Smooth muscle cell (in vitro differentiated cells): ENCODE measurements at regions not wholly inside any gene's neighbourhood (a gene's known extent, or its start where the extent isn't known, plus 50 kb on each side); places are given as distances from the start of the nearest gene placed in this dataset.

Experiments
- DNase-seq: peaks from one replicate; lab custom pipeline; 2025; ENCODE audit not compliant: unreplicated experiment; lab: John Stamatoyannopoulos, UW
- H2AFZ ChIP-seq: fragments of 200-600 bp; sonication (generic); 2 replicates; pipeline ENCODE4 v1.6.0; 2016; ENCODE audit warnings: antibody characterized with exemption, low read depth, mild to moderate bottlenecking
- H3F3A ChIP-seq: fragments of 200-600 bp; sonication (generic); 2 replicates; pipeline ENCODE4 v1.6.0; 2017; ENCODE audit warnings: antibody characterized with exemption, low read depth
- H3K27ac ChIP-seq: fragments of 200-600 bp; sonication (generic); 2 replicates; pipeline ENCODE4 v1.5.1; 2016; ENCODE audit warnings: low read depth, mild to moderate bottlenecking
- H3K27me3 ChIP-seq: fragments of 200-600 bp; sonication (generic); 2 replicates; pipeline ENCODE4 v1.6.1; 2016; ENCODE audit warnings: low read depth, mild to moderate bottlenecking
- H3K36me3 ChIP-seq: fragments of 200-600 bp; sonication (generic); 2 replicates; pipeline ENCODE4 v1.5.1; 2016; ENCODE audit warnings: low read depth
- H3K4me1 ChIP-seq: fragments of 200-600 bp; sonication (generic); 2 replicates; pipeline ENCODE4 v1.5.1; 2016; ENCODE audit warnings: low read depth
- H3K4me2 ChIP-seq: fragments of 200-600 bp; sonication (generic); 2 replicates; pipeline ENCODE4 v1.6.0; 2016; ENCODE audit warnings: mild to moderate bottlenecking
- H3K4me3 ChIP-seq: fragments of 200-600 bp; sonication (generic); 2 replicates; pipeline ENCODE4 v1.5.1; 2016; ENCODE audit warnings: mild to moderate bottlenecking
- H3K79me2 ChIP-seq: fragments of 200-600 bp; sonication (generic); 2 replicates; pipeline ENCODE4 v1.6.0; 2016; ENCODE audit warnings: low read depth, mild to moderate bottlenecking
- H3K9ac ChIP-seq: fragments of 200-600 bp; sonication (generic); 2 replicates; pipeline ENCODE4 v1.6.0; 2016; ENCODE audit warnings: low read depth
- H3K9me3 ChIP-seq: fragments of 200-600 bp; sonication (generic); replicated peaks from 2 replicates; pipeline ENCODE4 v1.5.1; 2016; ENCODE audit warnings: low read depth
- H4K20me1 ChIP-seq: fragments of 200-600 bp; sonication (generic); 2 replicates; pipeline ENCODE4 v1.6.0; 2016; ENCODE audit warnings: low read depth
- CTCF ChIP-seq: fragments of 200-600 bp; sonication (generic); IDR thresholded peaks from 2 replicates; pipeline ENCODE4 v1.5.1; 2017; ENCODE audit warnings: borderline replicate concordance, mild to moderate bottlenecking, antibody characterized with exemption; ENCODE audit not compliant: insufficient read depth, poor library complexity, severe bottlenecking
- WGBS: methylation state at CpG from one replicate; pipeline ENCODE4 v1.1.7; 2016; ENCODE audit warnings: low lambda C conversion rate; 5-methylcytosine and 5-hydroxymethylcytosine counted together

DNA sequence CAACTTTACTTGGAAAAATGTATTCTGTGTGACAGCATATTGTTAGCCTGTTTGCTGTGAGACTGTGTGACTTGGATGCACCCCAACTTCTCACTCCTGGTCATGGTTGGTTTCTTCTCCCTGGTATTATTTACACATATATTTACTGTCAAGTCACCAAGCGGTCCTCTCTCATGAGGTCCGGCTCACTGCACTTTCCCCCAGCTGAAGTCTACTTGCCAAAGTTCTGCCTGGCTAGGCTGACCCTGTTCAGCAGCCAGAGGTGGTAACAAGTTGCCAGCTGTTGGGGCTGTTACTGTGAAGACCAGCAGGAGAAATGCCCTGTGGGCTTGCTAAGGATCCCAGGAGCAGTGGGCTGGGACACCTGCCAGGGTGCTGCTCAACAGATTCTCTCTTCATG lies 337.5 kb downstream of the MFSD1 start:
- no peaks in the 10 kb centered on the region for H3K4me1 ChIP-seq
- no peaks in the 10 kb centered on the region for H3F3A ChIP-seq
- no peaks in the 10 kb centered on the region for H3K79me2 ChIP-seq
- no peak for TF ChIP-seq CTCF
- no peak overlapping the region for H3K4me3 ChIP-seq
- no peaks in the 10 kb centered on the region for H4K20me1 ChIP-seq
- no peak overlapping the region for H3K4me2 ChIP-seq
- no peak overlapping the region for H3K27ac ChIP-seq
- no peaks in the 10 kb centered on the region for H3K36me3 ChIP-seq
- WGBS, result 93% methylated on average over 2 of the region's 2 CpGs
- no peaks in the 10 kb centered on the region for H3K9me3 ChIP-seq
- DNase-seq, result no peak
- no peak overlapping the region for H3K9ac ChIP-seq
- no peak overlapping the region for H2AFZ ChIP-seq
- H3K27me3 ChIP-seq, result no peaks in the 10 kb centered on the region

GRCh38 chr3:159144472-159144871 lies 342.6 kb downstream of the MFSD1 start:
- 86% methylated on average over 2 of the region's 2 CpGs for WGBS
- Histone ChIP-seq H3K79me2 (no peaks in the 10 kb centered on the region), H3K4me3 (no peak overlapping the region), H2AFZ (no peak overlapping the region), H3K27me3 (no peaks in the 10 kb centered on the region), H3F3A (no peaks in the 10 kb centered on the region), H3K9ac (no peak overlapping the region), H3K4me2 (no peak overlapping the region), H3K9me3 (no peaks in the 10 kb centered on the region), H3K4me1 (peaks cover 6% of the 10 kb centered on the region), H4K20me1 (no peaks in the 10 kb centered on the region), H3K27ac (no peak overlapping the region), H3K36me3 (no peaks in the 10 kb centered on the region)
- no peak for TF ChIP-seq CTCF
- no peak for DNase-seq

GRCh38 chr3:159144891-159145290 lies 343.0 kb downstream of the MFSD1 start:
- Histone ChIP-seq H3K79me2 (no peaks in the 10 kb centered on the region), H3K4me2 (no peak overlapping the region), H4K20me1 (no peaks in the 10 kb centered on the region), H3K9ac (no peak overlapping the region), H2AFZ (no peak overlapping the region), H3F3A (no peaks in the 10 kb centered on the region), H3K27me3 (no peaks in the 10 kb centered on the region), H3K27ac (no peak overlapping the region), H3K36me3 (no peaks in the 10 kb centered on the region), H3K4me3 (no peak overlapping the region), H3K9me3 (no peaks in the 10 kb centered on the region), H3K4me1 (peaks cover 8% of the 10 kb centered on the region)
- no peak for TF ChIP-seq CTCF
- no peak for DNase-seq

GRCh38 chr3:159146392-159146791 lies 344.5 kb downstream of the MFSD1 start:
- peaks cover 12% of the 10 kb centered on the region for H3K4me1 ChIP-seq
- H3K27ac ChIP-seq, result no peak overlapping the region
- H4K20me1 ChIP-seq, result no peaks in the 10 kb centered on the region
- no peak overlapping the region for H3K4me3 ChIP-seq
- H3K36me3 ChIP-seq, result no peaks in the 10 kb centered on the region
- WGBS, result 89% methylated on average over 3 of the region's 3 CpGs
- no peaks in the 10 kb centered on the region for H3K9me3 ChIP-seq
- no peaks in the 10 kb centered on the region for H3K27me3 ChIP-seq
- no peak for DNase-seq
- no peaks in the 10 kb centered on the region for H3K79me2 ChIP-seq
- no peak overlapping the region for H2AFZ ChIP-seq
- TF ChIP-seq CTCF, result no peak
- no peak overlapping the region for H3K4me2 ChIP-seq
- H3K9ac ChIP-seq, result no peak overlapping the region
- H3F3A ChIP-seq, result no peaks in the 10 kb centered on the region
